ENCODE measurements at regions not wholly inside any gene's neighbourhood (a gene's known extent, or its start where the extent isn't known, plus 50 kb on each side); places are given as distances from the start of the nearest gene placed in this dataset.

GRCh38 chr5:159451197-159452052 lies 121.1 kb upstream of the IL12B start:
- Histone ChIP-seq H3K4me3 (ENCODE audit: low read depth in 1 of 2, low read length in 2 of 2) (no peak overlapping the region), H3K9ac (ENCODE audit: low read depth in 1 of 2, low read length in 2 of 2) (no peak overlapping the region), H3K4me1 (ENCODE audit: control insufficient read depth in 1 of 2, insufficient read depth in 2 of 2, low read length in 2 of 2) (no peaks in the 10 kb centered on the region), H3K36me3 (ENCODE audit: control insufficient read depth in 1 of 2, insufficient read depth in 2 of 2, low read length in 2 of 2) (no peaks in the 10 kb centered on the region), H3K27ac (ENCODE audit: low read depth, low read length) (no peak overlapping the region), H3K9me3 (ENCODE audit: control insufficient read depth in 1 of 2, low read length in 2 of 2) (no peaks in the 10 kb centered on the region), H3K27me3 (ENCODE audit: control insufficient read depth in 1 of 2, insufficient read depth in 2 of 2, low read length in 2 of 2) (no peaks in the 10 kb centered on the region)

GRCh38 chr5:159452480-159453167 lies 122.3 kb upstream of the IL12B start:
- no peaks in the 10 kb centered on the region for H3K27me3 ChIP-seq (ENCODE audit: control insufficient read depth in 1 of 2, insufficient read depth in 2 of 2, low read length in 2 of 2)
- no peak overlapping the region for H3K9ac ChIP-seq (ENCODE audit: low read depth in 1 of 2, low read length in 2 of 2)
- no peak overlapping the region for H3K27ac ChIP-seq (ENCODE audit: low read depth, low read length)
- no peaks in the 10 kb centered on the region for H3K36me3 ChIP-seq (ENCODE audit: control insufficient read depth in 1 of 2, insufficient read depth in 2 of 2, low read length in 2 of 2)
- H3K9me3 ChIP-seq (ENCODE audit: control insufficient read depth in 1 of 2, low read length in 2 of 2), result no peaks in the 10 kb centered on the region
- no peaks in the 10 kb centered on the region for H3K4me1 ChIP-seq (ENCODE audit: control insufficient read depth in 1 of 2, insufficient read depth in 2 of 2, low read length in 2 of 2)
- H3K4me3 ChIP-seq (ENCODE audit: low read depth in 1 of 2, low read length in 2 of 2), result no peak overlapping the region

GRCh38 chr5:159453209-159453608 lies 122.9 kb upstream of the IL12B start:
- H3K4me3 ChIP-seq (ENCODE audit: low read depth in 1 of 2, low read length in 2 of 2), result no peak overlapping the region
- H3K36me3 ChIP-seq (ENCODE audit: control insufficient read depth in 1 of 2, insufficient read depth in 2 of 2, low read length in 2 of 2), result no peaks in the 10 kb centered on the region
- no peak overlapping the region for H3K27ac ChIP-seq (ENCODE audit: low read depth, low read length)
- H3K4me1 ChIP-seq (ENCODE audit: control insufficient read depth in 1 of 2, insufficient read depth in 2 of 2, low read length in 2 of 2), result no peaks in the 10 kb centered on the region
- H3K9ac ChIP-seq (ENCODE audit: low read depth in 1 of 2, low read length in 2 of 2), result no peak overlapping the region
- no peaks in the 10 kb centered on the region for H3K27me3 ChIP-seq (ENCODE audit: control insufficient read depth in 1 of 2, insufficient read depth in 2 of 2, low read length in 2 of 2)
- no peaks in the 10 kb centered on the region for H3K9me3 ChIP-seq (ENCODE audit: control insufficient read depth in 1 of 2, low read length in 2 of 2)

- Histone ChIP-seq H3K36me3 (ENCODE audit: control insufficient read depth in 1 of 2, insufficient read depth in 2 of 2, low read length in 2 of 2) (no peaks in the 10 kb centered on the region), H3K9ac (ENCODE audit: low read depth in 1 of 2, low read length in 2 of 2) (no peak overlapping the region), H3K27ac (ENCODE audit: low read depth, low read length) (no peak overlapping the region), H3K9me3 (ENCODE audit: control insufficient read depth in 1 of 2, low read length in 2 of 2) (no peaks in the 10 kb centered on the region), H3K27me3 (ENCODE audit: control insufficient read depth in 1 of 2, insufficient read depth in 2 of 2, low read length in 2 of 2) (no peaks in the 10 kb centered on the region), H3K4me3 (ENCODE audit: low read depth in 1 of 2, low read length in 2 of 2) (no peak overlapping the region), H3K4me1 (ENCODE audit: control insufficient read depth in 1 of 2, insufficient read depth in 2 of 2, low read length in 2 of 2) (no peaks in the 10 kb centered on the region)
Measured at GRCh38 chr5:159456261-159456660, 126.0 kb upstream of the IL12B start.

- Histone ChIP-seq H3K27me3 (ENCODE audit: control insufficient read depth in 1 of 2, insufficient read depth in 2 of 2, low read length in 2 of 2) (no peaks in the 10 kb centered on the region), H3K9me3 (ENCODE audit: control insufficient read depth in 1 of 2, low read length in 2 of 2) (no peaks in the 10 kb centered on the region), H3K36me3 (ENCODE audit: control insufficient read depth in 1 of 2, insufficient read depth in 2 of 2, low read length in 2 of 2) (no peaks in the 10 kb centered on the region), H3K27ac (ENCODE audit: low read depth, low read length) (no peak overlapping the region), H3K4me1 (ENCODE audit: control insufficient read depth in 1 of 2, insufficient read depth in 2 of 2, low read length in 2 of 2) (no peaks in the 10 kb centered on the region), H3K4me3 (ENCODE audit: low read depth in 1 of 2, low read length in 2 of 2) (no peak overlapping the region), H3K9ac (ENCODE audit: low read depth in 1 of 2, low read length in 2 of 2) (no peak overlapping the region)
Measured at GRCh38 chr5:159456722-159457465, 126.6 kb upstream of the IL12B start.

GRCh38 chr5:159458217-159458711 lies 128.0 kb upstream of the IL12B start:
- Histone ChIP-seq H3K4me1 (ENCODE audit: control insufficient read depth in 1 of 2, insufficient read depth in 2 of 2, low read length in 2 of 2) (no peaks in the 10 kb centered on the region), H3K9ac (ENCODE audit: low read depth in 1 of 2, low read length in 2 of 2) (no peak overlapping the region), H3K4me3 (ENCODE audit: low read depth in 1 of 2, low read length in 2 of 2) (no peak overlapping the region), H3K27me3 (ENCODE audit: control insufficient read depth in 1 of 2, insufficient read depth in 2 of 2, low read length in 2 of 2) (no peaks in the 10 kb centered on the region), H3K9me3 (ENCODE audit: control insufficient read depth in 1 of 2, low read length in 2 of 2) (no peaks in the 10 kb centered on the region), H3K27ac (ENCODE audit: low read depth, low read length) (no peak overlapping the region), H3K36me3 (ENCODE audit: control insufficient read depth in 1 of 2, insufficient read depth in 2 of 2, low read length in 2 of 2) (no peaks in the 10 kb centered on the region)

GRCh38 chr5:159459132-159459627 lies 128.9 kb upstream of the IL12B start:
- Histone ChIP-seq H3K27me3 (ENCODE audit: control insufficient read depth in 1 of 2, insufficient read depth in 2 of 2, low read length in 2 of 2) (no peaks in the 10 kb centered on the region), H3K9me3 (ENCODE audit: control insufficient read depth in 1 of 2, low read length in 2 of 2) (no peaks in the 10 kb centered on the region), H3K36me3 (ENCODE audit: control insufficient read depth in 1 of 2, insufficient read depth in 2 of 2, low read length in 2 of 2) (no peaks in the 10 kb centered on the region), H3K4me1 (ENCODE audit: control insufficient read depth in 1 of 2, insufficient read depth in 2 of 2, low read length in 2 of 2) (no peaks in the 10 kb centered on the region), H3K4me3 (ENCODE audit: low read depth in 1 of 2, low read length in 2 of 2) (no peak overlapping the region), H3K27ac (ENCODE audit: low read depth, low read length) (no peak overlapping the region), H3K9ac (ENCODE audit: low read depth in 1 of 2, low read length in 2 of 2) (no peak overlapping the region)

- Histone ChIP-seq H3K4me1 (ENCODE audit: control insufficient read depth in 1 of 2, insufficient read depth in 2 of 2, low read length in 2 of 2) (no peaks in the 10 kb centered on the region), H3K27ac (ENCODE audit: low read depth, low read length) (no peak overlapping the region), H3K9ac (ENCODE audit: low read depth in 1 of 2, low read length in 2 of 2) (no peak overlapping the region)
Measured at GRCh38 chr5:159459951-159460538, 129.8 kb upstream of the IL12B start.

GRCh38 chr5:159463590-159464321 lies 133.5 kb upstream of the IL12B start:
- H3K4me3 ChIP-seq (ENCODE audit: low read depth in 1 of 2, low read length in 2 of 2), result no peak overlapping the region
- H3K27ac ChIP-seq (ENCODE audit: low read depth, low read length), result no peak overlapping the region

More at GRCh38 chr5:159459951-159460538, 129.8 kb upstream of the IL12B start:
- H3K9me3 ChIP-seq (ENCODE audit: control insufficient read depth in 1 of 2, low read length in 2 of 2), result no peaks in the 10 kb centered on the region
- H3K4me3 ChIP-seq (ENCODE audit: low read depth in 1 of 2, low read length in 2 of 2), result no peak overlapping the region
- H3K27me3 ChIP-seq (ENCODE audit: control insufficient read depth in 1 of 2, insufficient read depth in 2 of 2, low read length in 2 of 2), result no peaks in the 10 kb centered on the region
- H3K36me3 ChIP-seq (ENCODE audit: control insufficient read depth in 1 of 2, insufficient read depth in 2 of 2, low read length in 2 of 2), result no peaks in the 10 kb centered on the region

More at GRCh38 chr5:159463590-159464321, 133.5 kb upstream of the IL12B start:
- H3K9me3 ChIP-seq (ENCODE audit: control insufficient read depth in 1 of 2, low read length in 2 of 2), result no peaks in the 10 kb centered on the region
- H3K9ac ChIP-seq (ENCODE audit: low read depth in 1 of 2, low read length in 2 of 2), result no peak overlapping the region
- no peaks in the 10 kb centered on the region for H3K27me3 ChIP-seq (ENCODE audit: control insufficient read depth in 1 of 2, insufficient read depth in 2 of 2, low read length in 2 of 2)
- H3K4me1 ChIP-seq (ENCODE audit: control insufficient read depth in 1 of 2, insufficient read depth in 2 of 2, low read length in 2 of 2), result no peaks in the 10 kb centered on the region
- no peaks in the 10 kb centered on the region for H3K36me3 ChIP-seq (ENCODE audit: control insufficient read depth in 1 of 2, insufficient read depth in 2 of 2, low read length in 2 of 2)

Data from duodenal mucosa (tissue), 2 donors.